GM06990 (cell line): ENCODE measurements at regions not wholly inside any gene's neighbourhood (a gene's known extent, or its start where the extent isn't known, plus 50 kb on each side); places are given as distances from the start of the nearest gene placed in this dataset.

ENCODE experiments used
- DNase-seq: peaks from one replicate; pipeline ENCODE4 v3.0.0-alpha.2; 2011; ENCODE audit not compliant: insufficient read length; ENCODE audit errors: extremely low read depth
- H3K27me3 ChIP-seq: replicated peaks from 2 replicates; pipeline ENCODE4 v1.6.0; 2011; ENCODE audit warnings: low read length; ENCODE audit not compliant: control insufficient read depth, insufficient read depth
- H3K36me3 ChIP-seq: 2 replicates; pipeline ENCODE4 v1.5.1; 2011; ENCODE audit warnings: low read length; ENCODE audit not compliant: control insufficient read depth, insufficient read depth
- H3K4me3 ChIP-seq: replicated peaks from 2 replicates; pipeline ENCODE4 v1.5.1; 2011; ENCODE audit warnings: low read depth, mild to moderate bottlenecking, control low read depth, low read length
- TF ChIP-seq, protein P1 (sequence below): IDR thresholded peaks from 2 replicates; pipeline ENCODE4 v1.5.1; 2011; ENCODE audit warnings: low read length, control low read depth, mild to moderate bottlenecking, inconsistent platforms; ENCODE audit not compliant: insufficient read depth, poor library complexity, severe bottlenecking

DNA sequence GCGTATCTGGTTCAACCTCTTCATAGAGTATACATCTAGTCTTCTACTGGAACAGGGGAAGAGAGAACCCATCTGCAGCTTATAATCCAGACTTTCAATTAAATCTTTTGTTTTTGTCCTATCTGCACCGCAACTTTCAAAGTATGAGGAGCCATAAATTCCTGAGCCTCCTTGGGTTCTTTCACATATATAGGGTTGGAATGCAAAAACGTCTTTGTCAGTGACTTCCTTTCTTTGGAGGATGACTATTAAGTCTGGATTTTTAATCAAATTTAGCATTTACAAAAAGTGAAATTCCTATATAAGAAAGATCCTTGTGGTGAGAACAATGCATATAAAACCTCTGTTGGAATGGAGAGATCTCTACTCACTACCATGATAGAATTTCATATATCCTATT lies 370.8 kb downstream of the TMEM38B start:
- Histone ChIP-seq H3K27me3 (no peaks in the 10 kb centered on the region), H3K4me3 (no peak overlapping the region), H3K36me3 (no peaks in the 10 kb centered on the region)
- TF ChIP-seq, protein P1, sequence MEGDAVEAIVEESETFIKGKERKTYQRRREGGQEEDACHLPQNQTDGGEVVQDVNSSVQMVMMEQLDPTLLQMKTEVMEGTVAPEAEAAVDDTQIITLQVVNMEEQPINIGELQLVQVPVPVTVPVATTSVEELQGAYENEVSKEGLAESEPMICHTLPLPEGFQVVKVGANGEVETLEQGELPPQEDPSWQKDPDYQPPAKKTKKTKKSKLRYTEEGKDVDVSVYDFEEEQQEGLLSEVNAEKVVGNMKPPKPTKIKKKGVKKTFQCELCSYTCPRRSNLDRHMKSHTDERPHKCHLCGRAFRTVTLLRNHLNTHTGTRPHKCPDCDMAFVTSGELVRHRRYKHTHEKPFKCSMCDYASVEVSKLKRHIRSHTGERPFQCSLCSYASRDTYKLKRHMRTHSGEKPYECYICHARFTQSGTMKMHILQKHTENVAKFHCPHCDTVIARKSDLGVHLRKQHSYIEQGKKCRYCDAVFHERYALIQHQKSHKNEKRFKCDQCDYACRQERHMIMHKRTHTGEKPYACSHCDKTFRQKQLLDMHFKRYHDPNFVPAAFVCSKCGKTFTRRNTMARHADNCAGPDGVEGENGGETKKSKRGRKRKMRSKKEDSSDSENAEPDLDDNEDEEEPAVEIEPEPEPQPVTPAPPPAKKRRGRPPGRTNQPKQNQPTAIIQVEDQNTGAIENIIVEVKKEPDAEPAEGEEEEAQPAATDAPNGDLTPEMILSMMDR: no peak
- no peak for DNase-seq

DNA sequence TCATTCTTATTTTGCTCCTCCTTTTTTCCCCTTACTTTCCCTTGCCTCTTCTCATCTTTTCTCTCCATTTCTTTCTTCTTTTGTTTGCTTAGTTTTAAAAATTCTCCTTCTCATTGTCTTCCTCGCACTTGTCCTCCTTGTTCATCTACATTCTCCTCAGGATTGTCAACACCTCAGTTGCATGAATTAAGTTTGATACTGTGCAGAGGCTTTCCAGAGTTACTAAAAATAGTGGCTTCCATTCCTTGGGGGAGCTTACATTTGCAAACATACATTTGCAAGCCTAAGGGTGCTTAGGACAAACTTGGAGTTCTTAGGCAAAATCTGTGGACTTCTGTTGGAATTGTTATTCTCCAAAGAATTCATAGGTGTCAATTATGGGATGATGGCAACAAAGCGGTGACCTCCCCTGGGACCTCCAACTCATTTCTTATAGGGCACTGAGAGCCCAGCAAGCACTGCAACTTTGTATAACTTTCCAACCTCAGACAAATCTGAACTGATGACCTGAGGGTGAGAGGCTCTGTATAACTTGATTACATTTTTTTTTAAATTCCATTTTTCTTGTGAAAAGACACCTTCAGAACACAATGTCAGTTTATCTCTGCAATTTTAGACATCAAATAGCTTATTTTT lies 371.4 kb downstream of the TMEM38B start:
- no peak overlapping the region for H3K4me3 ChIP-seq
- no peaks in the 10 kb centered on the region for H3K27me3 ChIP-seq
- TF ChIP-seq, protein P1: no peak
- H3K36me3 ChIP-seq: no peaks in the 10 kb centered on the region
- no peak for DNase-seq

DNA sequence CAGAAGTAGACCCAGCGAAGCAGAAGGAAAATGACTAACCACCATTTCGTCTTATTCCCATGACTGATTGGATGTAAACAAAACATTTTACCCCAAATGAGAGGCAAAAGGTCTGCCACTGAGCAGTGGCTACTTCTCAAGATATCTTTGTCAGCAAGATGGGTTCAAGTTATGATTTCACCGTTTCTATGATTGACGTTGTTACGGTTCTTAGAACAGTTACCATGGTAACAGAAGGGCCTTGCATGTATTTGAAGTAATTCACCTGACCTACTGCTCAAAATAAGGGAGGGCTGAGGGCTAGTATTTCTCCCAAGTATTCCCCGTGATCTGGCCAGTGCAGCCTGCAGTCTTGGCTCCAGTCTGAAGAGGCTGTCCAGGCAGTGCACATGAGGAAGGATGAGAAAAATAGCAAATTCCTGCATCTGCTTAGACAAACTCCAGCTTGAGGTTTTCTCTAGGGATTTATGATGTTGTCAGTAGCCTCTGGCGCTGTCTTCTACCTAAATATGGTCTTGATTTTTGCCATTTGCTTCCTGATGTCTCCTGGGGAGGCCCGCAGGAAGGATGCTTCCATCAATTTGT lies 372.7 kb downstream of the TMEM38B start:
- H3K27me3 ChIP-seq: no peaks in the 10 kb centered on the region; the same call in 1 of the 2 replicates
- TF ChIP-seq, protein P1: no peak
- H3K4me3 ChIP-seq: no peak overlapping the region
- no peak for DNase-seq
- no peaks in the 10 kb centered on the region for H3K36me3 ChIP-seq

DNA sequence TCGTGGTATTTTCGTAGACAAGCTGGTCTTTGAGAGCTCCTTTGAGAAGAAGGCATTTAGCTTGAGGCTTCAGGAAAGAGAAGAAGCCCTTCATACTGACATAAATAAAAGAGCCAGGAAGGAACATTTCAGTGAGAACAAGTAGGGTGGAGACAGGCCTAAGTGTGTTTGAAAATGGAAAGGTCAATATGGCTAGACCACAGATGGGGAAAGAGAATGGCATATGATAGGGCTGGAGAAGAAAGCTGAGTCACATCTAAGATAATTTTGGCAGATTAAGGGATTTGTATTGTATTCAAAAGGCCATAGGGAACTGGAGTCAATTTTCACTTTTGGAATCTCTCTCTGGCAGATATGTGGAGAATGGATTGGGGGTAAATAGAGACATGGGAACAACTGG lies 374.9 kb downstream of the TMEM38B start:
- no peak overlapping the region for H3K4me3 ChIP-seq
- no peaks in the 10 kb centered on the region; the same call in 1 of the 2 replicates for H3K27me3 ChIP-seq
- TF ChIP-seq, protein P1: no peak
- no peaks in the 10 kb centered on the region for H3K36me3 ChIP-seq
- no peak for DNase-seq

DNA sequence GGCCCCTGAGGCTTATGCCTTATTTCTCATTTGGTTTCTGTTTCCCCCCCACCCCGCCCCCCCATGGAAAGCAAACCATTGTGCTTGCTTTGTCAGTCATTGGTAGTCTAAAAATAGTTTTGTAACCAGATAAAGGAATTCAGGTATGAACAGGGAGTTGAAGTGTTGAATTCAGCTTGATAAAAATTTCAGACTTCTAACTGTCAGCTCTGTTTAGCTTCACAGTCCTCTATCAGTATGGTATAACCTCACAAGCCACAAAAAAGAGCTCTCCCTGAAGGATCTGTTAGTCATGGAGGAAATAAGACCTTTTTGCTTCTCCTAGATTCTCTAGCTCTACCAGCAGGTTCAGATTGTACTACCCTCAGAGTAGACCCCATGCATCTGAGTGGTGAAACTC lies 378.1 kb downstream of the TMEM38B start:
- TF ChIP-seq, protein P1: no peak
- H3K27me3 ChIP-seq: no peaks in the 10 kb centered on the region; the same call in 1 of the 2 replicates
- H3K4me3 ChIP-seq: no peak overlapping the region
- H3K36me3 ChIP-seq: no peaks in the 10 kb centered on the region
- DNase-seq: no peak
